SU-DHL-6 (cell line): ENCODE measurements at regions not wholly inside any gene's neighbourhood (a gene's known extent, or its start where the extent isn't known, plus 50 kb on each side); places are given as distances from the start of the nearest gene placed in this dataset.

Experiments used
- H2AFZ ChIP-seq: fragments of 200-600 bp; sonication (generic); 2 replicates; pipeline ENCODE4 v1.6.1; 2014; ENCODE audit warnings: low read depth, mild to moderate bottlenecking, moderate library complexity, mixed read lengths, antibody characterized with exemption, low read length; ENCODE audit not compliant: severe bottlenecking
- H3F3A ChIP-seq: fragments of 200-600 bp; shearing (Covaris generic); 2 replicates; pipeline ENCODE4 v1.6.0; 2016; ENCODE audit warnings: antibody characterized with exemption, mild to moderate bottlenecking; ENCODE audit not compliant: insufficient read depth
- H3K27ac ChIP-seq: fragments of 200-600 bp; sonication (generic); 2 replicates; pipeline ENCODE4 v1.5.1; 2016; ENCODE audit warnings: low read depth, mild to moderate bottlenecking, low read length, moderate library complexity, mixed read lengths
- H3K27me3 ChIP-seq: fragments of 200-600 bp; sonication (generic), shearing (Covaris generic); 2 replicates; pipeline ENCODE4 v1.6.0; 2014; ENCODE audit warnings: mild to moderate bottlenecking, low read length
- H3K36me3 ChIP-seq: fragments of 200-600 bp; sonication (generic); 2 replicates; pipeline ENCODE4 v1.6.1; 2014; ENCODE audit warnings: mild to moderate bottlenecking, low read length, mixed read lengths
- H3K4me2 ChIP-seq: fragments of 300-600, 200-600 bp; shearing (Covaris generic), sonication (generic); 2 replicates; pipeline ENCODE4 v1.6.0; 2014; ENCODE audit warnings: low read length, low read depth, mild to moderate bottlenecking; ENCODE audit not compliant: poor library complexity, severe bottlenecking
- H3K4me3 ChIP-seq: fragments of 200-600 bp; sonication (generic); 2 replicates; pipeline ENCODE4 v1.5.1; 2014; ENCODE audit warnings: antibody characterized with exemption, low read length, mild to moderate bottlenecking, mixed read lengths; ENCODE audit not compliant: insufficient read depth, poor library complexity, severe bottlenecking
- H3K79me2 ChIP-seq: fragments of 200-600 bp; sonication (generic); 2 replicates; pipeline ENCODE4 v1.6.1; 2014; ENCODE audit warnings: mild to moderate bottlenecking, low read length, moderate library complexity; ENCODE audit not compliant: insufficient read depth
- H3K9ac ChIP-seq: fragments of 200-600 bp; sonication (generic); 2 replicates; pipeline ENCODE4 v1.7.0; 2014; ENCODE audit warnings: mild to moderate bottlenecking, low read length
- H3K9me2 ChIP-seq: fragments of 200-600 bp; sonication (generic); replicated peaks from 2 replicates; pipeline ENCODE4 v1.6.1; 2014; ENCODE audit warnings: low read length; ENCODE audit not compliant: insufficient read depth
- H3K9me3 ChIP-seq: fragments of 200-600 bp; sonication (generic); 2 replicates; pipeline ENCODE4 v1.6.1; 2014; ENCODE audit warnings: low read length, mixed read lengths; ENCODE audit not compliant: insufficient read depth
- H4K20me1 ChIP-seq: fragments of 200-600 bp; sonication (generic); 2 replicates; pipeline ENCODE4 v1.6.1; 2014; ENCODE audit warnings: low read depth, mild to moderate bottlenecking, antibody characterized with exemption, low read length, moderate library complexity, mixed read lengths
- CTCF ChIP-seq: fragments of 200-600 bp; sonication (generic); IDR thresholded peaks from one replicate; pipeline ENCODE4 v1.5.1; 2017; ENCODE audit warnings: antibody characterized with exemption, mild to moderate bottlenecking, low read length, moderate library complexity; ENCODE audit not compliant: insufficient read depth, poor library complexity, severe bottlenecking
- EZH2phosphoT487 ChIP-seq: fragments of 200-600 bp; sonication (generic), shearing (Covaris generic); conservative IDR thresholded peaks from 2 replicates; pipeline ENCODE4 v1.6.1; 2018; ENCODE audit warnings: mild to moderate bottlenecking, antibody characterized with exemption, low read length, moderate library complexity, mixed read lengths

- H3F3A ChIP-seq, result no peaks in the 10 kb centered on the region
- no peak overlapping the region for H3K9ac ChIP-seq
- H3K27ac ChIP-seq, result no peak overlapping the region
- no peaks in the 10 kb centered on the region for H3K9me2 ChIP-seq
- no peak for TF ChIP-seq EZH2phosphoT487
- no peak for TF ChIP-seq CTCF
- H4K20me1 ChIP-seq, result no peaks in the 10 kb centered on the region
- H3K4me3 ChIP-seq, result no peak overlapping the region
- H3K27me3 ChIP-seq, result no peaks in the 10 kb centered on the region
- no peak overlapping the region for H2AFZ ChIP-seq
- no peaks in the 10 kb centered on the region for H3K79me2 ChIP-seq
- H3K36me3 ChIP-seq, result no peaks in the 10 kb centered on the region
- H3K4me2 ChIP-seq, result peak overlapping the region; percentile 17
- no peaks in the 10 kb centered on the region for H3K9me3 ChIP-seq
These were observed 284.5 kb downstream of the MTX2 start for GRCh38 chr2:176553685-176554100.

- Histone ChIP-seq H3K27ac (no peak overlapping the region), H2AFZ (no peak overlapping the region), H3F3A (no peaks in the 10 kb centered on the region), H3K9me2 (no peaks in the 10 kb centered on the region), H3K79me2 (no peaks in the 10 kb centered on the region), H3K36me3 (no peaks in the 10 kb centered on the region), H3K4me3 (no peak overlapping the region), H3K9ac (no peak overlapping the region), H3K4me2 (peak overlapping the region; percentile 17), H4K20me1 (no peaks in the 10 kb centered on the region), H3K27me3 (no peaks in the 10 kb centered on the region), H3K9me3 (no peaks in the 10 kb centered on the region)
- TF ChIP-seq CTCF, result peak; percentile 71
- no peak for TF ChIP-seq EZH2phosphoT487
These were observed 285.1 kb downstream of the MTX2 start for GRCh38 chr2:176554101-176555048.

- H3K9me2 ChIP-seq, result no peaks in the 10 kb centered on the region
- H3K27ac ChIP-seq, result no peak overlapping the region
- TF ChIP-seq CTCF, result no peak
- H3F3A ChIP-seq, result no peaks in the 10 kb centered on the region
- H3K4me3 ChIP-seq, result no peak overlapping the region
- H4K20me1 ChIP-seq, result no peaks in the 10 kb centered on the region
- no peak overlapping the region for H3K9ac ChIP-seq
- H2AFZ ChIP-seq, result no peak overlapping the region
- no peaks in the 10 kb centered on the region for H3K9me3 ChIP-seq
- H3K36me3 ChIP-seq, result no peaks in the 10 kb centered on the region
- no peak overlapping the region for H3K4me2 ChIP-seq
- no peaks in the 10 kb centered on the region for H3K27me3 ChIP-seq
- no peaks in the 10 kb centered on the region for H3K79me2 ChIP-seq
These were observed 285.9 kb downstream of the MTX2 start for GRCh38 chr2:176555112-176555511.
